ENCODE measurements at regions not wholly inside any gene's neighbourhood (a gene's known extent, or its start where the extent isn't known, plus 50 kb on each side); places are given as distances from the start of the nearest gene placed in this dataset.
"Not testable (repeated sequence)": the region's sequence is repeated elsewhere in the genome, so short reads cannot be mapped to it uniquely, and the experiment has no call there.

DNA sequence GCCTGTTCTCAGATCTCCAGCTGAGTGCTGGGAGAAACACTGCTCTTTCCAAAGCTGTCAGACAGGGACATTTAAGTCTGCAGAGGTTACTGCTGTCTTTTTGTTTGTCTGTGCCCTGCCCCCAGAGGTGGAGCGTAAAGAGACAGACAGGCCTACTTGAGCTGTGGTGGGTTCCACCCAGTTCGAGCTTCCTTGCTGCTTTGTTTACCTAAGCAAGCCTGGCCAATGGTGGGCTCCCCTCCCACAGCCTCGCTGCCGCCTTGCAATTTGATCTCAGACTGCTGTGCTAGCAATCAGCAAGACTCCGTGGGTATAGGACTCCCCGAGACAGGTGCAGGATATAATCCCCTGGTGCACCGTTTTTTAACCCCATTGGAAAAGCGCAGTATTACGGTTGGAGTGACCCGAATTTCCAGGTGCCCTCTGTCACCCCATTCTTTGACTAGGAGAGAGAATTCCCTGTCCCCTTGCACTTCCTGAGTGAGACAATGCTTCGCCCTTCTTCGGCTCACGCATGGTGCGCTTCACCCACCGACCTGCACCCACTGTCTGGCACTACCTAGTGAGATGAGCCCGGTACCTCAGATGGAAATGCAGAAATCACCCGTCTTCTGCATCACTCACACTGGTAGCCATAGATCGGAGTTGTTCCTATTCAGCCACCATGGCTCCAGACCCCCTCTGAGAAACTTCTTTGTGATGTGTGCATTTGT, 650.3 kb upstream of the ALG10B start:
- H3K27ac Mint-ChIP-seq = no peak overlapping the region
- H3K36me3 Mint-ChIP-seq = no peaks in the 10 kb centered on the region
- peak in 1 of 3 donors; percentile 0 for DNase-seq
- Histone ChIP-seq H3K4me2 (replicated peaks; ENCODE audit: extremely low read depth, low read length, poor library complexity, severe bottlenecking) (no peak overlapping the region), H3K79me2 (ENCODE audit: insufficient read depth, low read length) (no peaks in the 10 kb centered on the region), H3K4me1 (ENCODE audit: control insufficient read depth in 1 of 2, insufficient read depth in 2 of 2, low read length in 2 of 2) (no peaks in the 10 kb centered on the region), H3K9me3 (replicated peaks in 1 of 2; ENCODE audit: control insufficient read depth in 1 of 2, insufficient read depth in 1 of 2, low read length in 2 of 2) (peaks cover 9 to 10% of the 10 kb centered on the region in 2 donors), H3K27ac (ENCODE audit: low read depth in 1 of 2, low read length in 2 of 2) (no peak overlapping the region), H3K27me3 (ENCODE audit: control insufficient read depth in 2 of 2, insufficient read depth in 2 of 2, low read length in 2 of 2) (no peaks in the 10 kb centered on the region), H3K4me3 (replicated peaks in 1 of 3; ENCODE audit: low read depth in 2 of 3, low read length in 3 of 3) (no peak overlapping the region), H2AFZ (ENCODE audit: insufficient read depth, low read depth, low read length, poor library complexity, severe bottlenecking) (no peak overlapping the region), H3K36me3 (replicated peaks in 1 of 2; ENCODE audit: control insufficient read depth in 1 of 2, insufficient read depth in 2 of 2, low read length in 2 of 2) (no peaks in the 10 kb centered on the region), H4K20me1 (ENCODE audit: insufficient read depth, low read length) (no peaks in the 10 kb centered on the region), H3K9ac (ENCODE audit: insufficient read depth, low read length, poor library complexity, severe bottlenecking) (no peak overlapping the region)
- 85% methylated on average over 16 of the region's 18 CpGs for WGBS (ENCODE audit: insufficient coverage)
- intact Hi-C loops (cut with micrococcal nuclease) = no loop called here
- H3K4me1 Mint-ChIP-seq = no peaks in the 10 kb centered on the region
- H3K9me3 Mint-ChIP-seq = peaks cover 11 to 37% (median 23%) of the 10 kb centered on the region in 7 donors
- H3K4me3 Mint-ChIP-seq = no peak overlapping the region
- TF ChIP-seq, protein P1, sequence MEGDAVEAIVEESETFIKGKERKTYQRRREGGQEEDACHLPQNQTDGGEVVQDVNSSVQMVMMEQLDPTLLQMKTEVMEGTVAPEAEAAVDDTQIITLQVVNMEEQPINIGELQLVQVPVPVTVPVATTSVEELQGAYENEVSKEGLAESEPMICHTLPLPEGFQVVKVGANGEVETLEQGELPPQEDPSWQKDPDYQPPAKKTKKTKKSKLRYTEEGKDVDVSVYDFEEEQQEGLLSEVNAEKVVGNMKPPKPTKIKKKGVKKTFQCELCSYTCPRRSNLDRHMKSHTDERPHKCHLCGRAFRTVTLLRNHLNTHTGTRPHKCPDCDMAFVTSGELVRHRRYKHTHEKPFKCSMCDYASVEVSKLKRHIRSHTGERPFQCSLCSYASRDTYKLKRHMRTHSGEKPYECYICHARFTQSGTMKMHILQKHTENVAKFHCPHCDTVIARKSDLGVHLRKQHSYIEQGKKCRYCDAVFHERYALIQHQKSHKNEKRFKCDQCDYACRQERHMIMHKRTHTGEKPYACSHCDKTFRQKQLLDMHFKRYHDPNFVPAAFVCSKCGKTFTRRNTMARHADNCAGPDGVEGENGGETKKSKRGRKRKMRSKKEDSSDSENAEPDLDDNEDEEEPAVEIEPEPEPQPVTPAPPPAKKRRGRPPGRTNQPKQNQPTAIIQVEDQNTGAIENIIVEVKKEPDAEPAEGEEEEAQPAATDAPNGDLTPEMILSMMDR (IDR thresholded peaks at IDR 0.05) = no peak
- H3K27me3 Mint-ChIP-seq (ENCODE audit: low read depth in 3 of 3) = no peaks in the 10 kb centered on the region

GRCh38 chr12:37668557-37668956, 648.0 kb upstream of the ALG10B start:
- H3K4me3 ChIP-seq (replicated peaks in 1 of 3; ENCODE audit: low read depth in 2 of 3, low read length in 3 of 3); H3K4me2 ChIP-seq (replicated peaks; ENCODE audit: extremely low read depth, low read length, poor library complexity, severe bottlenecking); H3K4me1 ChIP-seq (ENCODE audit: control insufficient read depth in 1 of 2, insufficient read depth in 2 of 2, low read length in 2 of 2); H3K9ac ChIP-seq (ENCODE audit: insufficient read depth, low read length, poor library complexity, severe bottlenecking); H3K27ac Mint-ChIP-seq; H3K36me3 ChIP-seq (replicated peaks in 1 of 2; ENCODE audit: control insufficient read depth in 1 of 2, insufficient read depth in 2 of 2, low read length in 2 of 2); H3K79me2 ChIP-seq (ENCODE audit: insufficient read depth, low read length); H2AFZ ChIP-seq (ENCODE audit: insufficient read depth, low read depth, low read length, poor library complexity, severe bottlenecking); DNase-seq; H3K4me1 Mint-ChIP-seq; H3K4me3 Mint-ChIP-seq; H3K27ac ChIP-seq (ENCODE audit: low read depth in 1 of 2, low read length in 2 of 2); H3K27me3 Mint-ChIP-seq (ENCODE audit: low read depth in 3 of 3); intact Hi-C loops (cut with micrococcal nuclease); H4K20me1 ChIP-seq (ENCODE audit: insufficient read depth, low read length); H3K27me3 ChIP-seq (ENCODE audit: control insufficient read depth in 2 of 2, insufficient read depth in 2 of 2, low read length in 2 of 2); H3K36me3 Mint-ChIP-seq: not testable (repeated sequence)
- peaks cover 7 to 24% (median 18%) of the 10 kb centered on the region in 7 donors for H3K9me3 Mint-ChIP-seq
- no CpG with 5 or more reads among the region's 2 CpGs for WGBS (ENCODE audit: insufficient coverage)
- H3K9me3 ChIP-seq (replicated peaks in 1 of 2; ENCODE audit: control insufficient read depth in 1 of 2, insufficient read depth in 1 of 2, low read length in 2 of 2) = peaks cover 9 to 10% of the 10 kb centered on the region in 2 donors

Measured in CD14-positive monocyte (primary cell).